Osteoblast (primary cell): ENCODE measurements at regions not wholly inside any gene's neighbourhood (a gene's known extent, or its start where the extent isn't known, plus 50 kb on each side); places are given as distances from the start of the nearest gene placed in this dataset.

ENCODE experiments used
- DNase-seq: peaks from one replicate; pipeline ENCODE4 v3.0.0; 2011; ENCODE audit warnings: low spot score, mixed read lengths; ENCODE audit not compliant: insufficient read length; ENCODE audit errors: missing footprints
- H2AFZ ChIP-seq: 2 replicates; pipeline ENCODE4 v1.6.0; 2011; ENCODE audit warnings: mild to moderate bottlenecking, low read length
- H3K27ac ChIP-seq: 2 replicates; pipeline ENCODE4 v1.5.1; 2011; ENCODE audit warnings: mild to moderate bottlenecking, low read depth, low read length, moderate library complexity
- H3K27me3 ChIP-seq: 2 replicates; pipeline ENCODE4 v1.6.0; 2012; ENCODE audit warnings: mild to moderate bottlenecking, control low read depth, inconsistent platforms, low read length, moderate library complexity; ENCODE audit not compliant: insufficient read depth
- H3K36me3 ChIP-seq: 2 replicates; pipeline ENCODE4 v1.5.1; 2011; ENCODE audit warnings: mild to moderate bottlenecking, low read length, control low read depth, moderate library complexity; ENCODE audit not compliant: insufficient read depth
- H3K4me1 ChIP-seq: 2 replicates; pipeline ENCODE4 v1.5.1; 2011; ENCODE audit warnings: mild to moderate bottlenecking, low read length, control low read depth, moderate library complexity; ENCODE audit not compliant: insufficient read depth
- H3K4me2 ChIP-seq: 2 replicates; pipeline ENCODE4 v1.6.0; 2011; ENCODE audit warnings: mild to moderate bottlenecking, low read length; ENCODE audit not compliant: insufficient read depth
- H3K4me3 ChIP-seq: fragments of 200-600 bp; sonication (generic); 3 replicates; pipeline ENCODE4 v1.5.1; 2012; ENCODE audit warnings: mild to moderate bottlenecking, low read length, inconsistent platforms; ENCODE audit not compliant: insufficient read depth
- H3K79me2 ChIP-seq: 2 replicates; pipeline ENCODE4 v1.6.0; 2012; ENCODE audit warnings: mild to moderate bottlenecking, low read length, control low read depth, inconsistent platforms; ENCODE audit not compliant: insufficient read depth
- H3K9me3 ChIP-seq: 2 replicates; pipeline ENCODE4 v1.5.1; 2011; ENCODE audit warnings: low read depth, low read length, control low read depth
- H4K20me1 ChIP-seq: 2 replicates; pipeline ENCODE4 v1.6.0; 2012; ENCODE audit warnings: mild to moderate bottlenecking, low read length, control low read depth; ENCODE audit not compliant: insufficient read depth
- CTCF ChIP-seq: IDR thresholded peaks from 2 replicates; pipeline ENCODE4 v1.5.1; 2011; ENCODE audit warnings: mild to moderate bottlenecking, low read depth, low read length, moderate library complexity; ENCODE audit errors: extremely low read depth

- DNase-seq, result no peak
Observed at GRCh38 chr20:55714736-55715135, 290.6 kb downstream of the CBLN4 start.

GRCh38 chr20:55714082-55714481, 291.2 kb downstream of the CBLN4 start:
- Histone ChIP-seq H2AFZ (no peak overlapping the region), H3K4me3 (no peak overlapping the region), H3K79me2 (no peaks in the 10 kb centered on the region), H3K36me3 (no peaks in the 10 kb centered on the region), H3K4me1 (no peaks in the 10 kb centered on the region), H3K4me2 (no peak overlapping the region), H3K9me3 (peaks cover 2% of the 10 kb centered on the region), H3K27ac (no peak overlapping the region), H4K20me1 (no peaks in the 10 kb centered on the region), H3K27me3 (no peaks in the 10 kb centered on the region)
- TF ChIP-seq CTCF, result no peak
- DNase-seq, result no peak

More at GRCh38 chr20:55714736-55715135, 290.6 kb downstream of the CBLN4 start:
- no peak overlapping the region for H3K4me2 ChIP-seq
- no peak overlapping the region for H2AFZ ChIP-seq
- no peaks in the 10 kb centered on the region for H3K79me2 ChIP-seq
- no peak overlapping the region for H3K27ac ChIP-seq
- H4K20me1 ChIP-seq, result no peaks in the 10 kb centered on the region
- no peak overlapping the region for H3K4me3 ChIP-seq
- H3K27me3 ChIP-seq, result no peaks in the 10 kb centered on the region
- H3K9me3 ChIP-seq, result peaks cover 2% of the 10 kb centered on the region
- H3K36me3 ChIP-seq, result no peaks in the 10 kb centered on the region
- TF ChIP-seq CTCF, result no peak
- no peaks in the 10 kb centered on the region for H3K4me1 ChIP-seq

- Histone ChIP-seq H3K79me2 (no peaks in the 10 kb centered on the region), H3K27ac (no peak overlapping the region), H3K4me1 (no peaks in the 10 kb centered on the region), H3K36me3 (no peaks in the 10 kb centered on the region), H3K4me3 (no peak overlapping the region), H3K9me3 (peaks cover 4% of the 10 kb centered on the region), H3K4me2 (no peak overlapping the region), H4K20me1 (no peaks in the 10 kb centered on the region), H3K27me3 (no peaks in the 10 kb centered on the region), H2AFZ (no peak overlapping the region)
- TF ChIP-seq CTCF, result no peak
- DNase-seq, result no peak
Observed at GRCh38 chr20:55704458-55704857, 300.9 kb downstream of the CBLN4 start.

GRCh38 chr20:55701467-55701866, 303.9 kb downstream of the CBLN4 start:
- H3K4me3 ChIP-seq, result no peak overlapping the region
- no peaks in the 10 kb centered on the region for H3K36me3 ChIP-seq
- no peaks in the 10 kb centered on the region for H4K20me1 ChIP-seq
- no peak for TF ChIP-seq CTCF
- no peaks in the 10 kb centered on the region for H3K27me3 ChIP-seq
- H2AFZ ChIP-seq, result no peak overlapping the region
- no peak overlapping the region for H3K27ac ChIP-seq
- H3K4me1 ChIP-seq, result no peaks in the 10 kb centered on the region
- peaks cover 4% of the 10 kb centered on the region for H3K9me3 ChIP-seq
- no peak overlapping the region for H3K4me2 ChIP-seq
- DNase-seq, result no peak
- no peaks in the 10 kb centered on the region for H3K79me2 ChIP-seq
